ENCODE measurements at regions not wholly inside any gene's neighbourhood (a gene's known extent, or its start where the extent isn't known, plus 50 kb on each side); places are given as distances from the start of the nearest gene placed in this dataset.
"Not testable (repeated sequence)": the region's sequence is repeated elsewhere in the genome, so short reads cannot be mapped to it uniquely, and the experiment has no call there.

DNA sequence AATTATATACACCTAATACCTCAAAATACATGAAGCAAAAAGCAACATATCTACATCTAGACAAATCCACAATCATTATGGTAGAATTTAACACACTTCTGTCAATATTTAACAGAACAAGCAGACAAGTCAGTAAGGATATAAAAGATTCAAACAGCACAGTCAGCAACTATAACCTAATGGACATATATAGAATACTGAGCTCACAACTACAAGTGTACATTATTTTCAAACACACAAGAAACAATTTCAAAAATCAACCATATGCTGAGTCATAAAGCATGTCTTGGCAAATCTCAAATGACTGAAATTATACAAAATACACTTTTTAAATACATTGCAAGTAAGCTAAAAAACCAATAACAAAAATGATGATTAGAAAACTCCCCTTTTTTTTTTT lies 178.0 kb downstream of the TOMM20 start:
- no peak for DNase-seq (ENCODE audit: extremely low read depth in 1 of 11, low read depth in 9 of 11, low spot score in 4 of 11)

DNA sequence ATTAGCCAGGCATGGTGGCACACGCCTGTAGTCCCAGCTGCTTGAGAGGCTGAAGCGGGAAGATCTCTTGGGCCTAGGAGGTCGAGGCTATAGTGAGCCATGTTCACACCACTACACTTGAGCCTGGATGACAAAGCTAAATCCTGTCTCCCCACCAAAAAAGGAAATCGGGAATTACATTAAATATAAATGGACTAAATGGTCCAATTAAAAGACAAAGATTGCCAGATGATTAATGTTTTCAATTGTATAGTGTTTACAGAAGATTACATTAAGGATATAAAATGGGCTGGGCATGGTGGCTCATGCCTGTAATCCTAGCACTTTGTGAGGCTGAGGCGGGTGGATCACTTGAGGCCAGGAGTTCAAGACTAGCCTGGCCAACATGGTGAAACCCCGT lies 179.1 kb downstream of the TOMM20 start:
- not testable (repeated sequence) for DNase-seq (ENCODE audit: extremely low read depth in 1 of 11, low read depth in 9 of 11, low spot score in 4 of 11)

DNA sequence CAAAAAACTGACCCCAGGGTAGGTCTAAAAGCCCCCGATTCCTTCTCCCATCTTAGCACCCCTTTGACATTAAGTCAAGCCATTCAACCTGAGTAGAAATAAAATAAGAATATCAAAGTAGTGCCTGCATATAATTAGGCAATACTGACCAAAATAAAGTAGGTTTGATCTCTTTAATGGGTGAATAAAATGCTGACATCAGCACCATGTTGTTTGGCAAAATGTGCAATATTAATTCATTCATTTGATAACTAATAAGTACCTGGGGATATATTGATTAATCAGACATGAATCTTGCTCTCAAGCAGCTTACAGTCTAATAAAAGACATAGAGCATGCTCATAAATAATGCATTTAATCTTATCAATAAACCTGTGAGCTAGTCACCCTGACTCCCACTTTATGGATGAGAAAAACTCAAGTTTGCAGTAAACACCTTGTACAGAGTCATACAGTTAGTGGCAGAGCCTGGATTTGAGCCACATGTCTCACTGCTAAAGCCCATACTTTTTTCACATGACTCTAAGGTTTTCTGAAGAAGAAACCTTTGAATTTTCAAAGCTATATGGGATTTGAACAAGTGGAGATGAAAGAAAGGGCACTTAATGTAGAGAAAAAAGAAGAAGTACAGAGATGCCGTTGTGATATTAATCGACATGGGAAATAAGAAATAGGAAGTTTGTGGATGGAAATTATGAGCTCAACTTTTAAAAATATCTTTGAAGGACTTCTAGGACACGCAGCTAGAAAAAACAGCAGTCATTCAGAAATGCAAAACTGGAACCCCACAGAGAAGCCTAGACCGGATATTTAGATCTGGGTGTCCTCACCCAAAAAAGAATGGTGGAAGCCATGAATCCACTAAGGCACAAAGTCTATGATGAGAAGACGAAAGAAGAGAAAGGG lies 183.9 kb downstream of the TOMM20 start:
- no peak for DNase-seq (ENCODE audit: extremely low read depth in 1 of 11, low read depth in 9 of 11, low spot score in 4 of 11)

DNA sequence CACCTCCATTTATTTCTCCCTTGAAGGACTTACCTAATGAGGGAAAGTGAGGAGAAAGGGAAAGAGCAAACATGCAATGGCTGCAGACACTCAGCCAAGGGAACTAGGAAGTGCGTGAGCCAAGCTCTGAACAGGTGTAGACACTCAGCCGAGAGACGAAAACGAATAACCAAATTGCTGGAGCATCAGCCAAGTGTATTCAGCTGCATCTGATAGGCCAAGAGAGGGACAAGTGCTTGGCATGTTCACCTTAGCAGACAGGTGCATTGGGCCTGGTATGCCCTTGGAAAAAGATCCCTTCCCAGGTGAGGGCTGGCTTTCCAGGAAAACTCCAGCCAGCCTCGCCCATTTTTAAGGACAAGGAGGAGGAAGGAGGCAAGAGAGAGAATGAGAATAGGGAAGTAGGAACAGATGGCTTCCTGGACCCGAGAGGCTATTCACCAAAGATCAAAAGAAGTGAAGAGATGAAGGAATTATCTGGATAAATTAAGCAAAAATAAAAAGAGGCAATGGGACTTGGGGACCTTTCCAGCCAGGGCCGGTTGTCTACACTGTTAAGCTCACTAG lies 184.7 kb downstream of the TOMM20 start:
- DNase-seq (ENCODE audit: extremely low read depth in 1 of 11, low read depth in 9 of 11, low spot score in 4 of 11), result no peak

DNA sequence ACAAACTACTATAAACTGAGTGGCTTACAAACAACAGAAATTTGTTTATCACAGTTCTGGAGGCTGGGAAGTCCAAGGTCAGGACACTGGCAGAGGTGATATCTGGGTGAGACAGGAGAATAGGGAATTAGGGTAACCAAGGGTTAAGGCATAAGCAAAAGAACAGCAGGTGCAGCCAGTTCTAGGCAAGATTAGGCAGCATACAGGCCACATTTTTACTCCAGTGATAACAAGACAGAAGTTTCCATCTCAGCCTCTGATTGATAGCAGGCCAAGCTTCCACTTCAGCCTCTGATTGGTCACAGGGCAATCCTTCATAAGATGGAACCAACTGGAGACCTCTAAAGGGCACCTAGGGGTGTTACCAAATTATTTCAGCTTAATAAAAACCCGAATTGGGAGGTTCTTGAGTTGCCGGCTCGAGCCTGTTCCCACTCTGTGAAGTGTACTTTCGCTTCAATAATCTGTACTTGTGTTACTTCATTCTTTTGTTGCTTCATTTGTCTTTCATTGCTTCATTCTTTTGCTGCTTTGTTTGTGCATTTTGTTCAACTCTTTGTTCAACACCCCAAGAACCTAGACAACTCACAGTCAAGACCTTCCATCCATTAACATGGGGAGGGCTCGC lies 185.6 kb downstream of the TOMM20 start:
- DNase-seq (ENCODE audit: extremely low read depth in 1 of 11, low read depth in 9 of 11, low spot score in 4 of 11), result no peak

DNA sequence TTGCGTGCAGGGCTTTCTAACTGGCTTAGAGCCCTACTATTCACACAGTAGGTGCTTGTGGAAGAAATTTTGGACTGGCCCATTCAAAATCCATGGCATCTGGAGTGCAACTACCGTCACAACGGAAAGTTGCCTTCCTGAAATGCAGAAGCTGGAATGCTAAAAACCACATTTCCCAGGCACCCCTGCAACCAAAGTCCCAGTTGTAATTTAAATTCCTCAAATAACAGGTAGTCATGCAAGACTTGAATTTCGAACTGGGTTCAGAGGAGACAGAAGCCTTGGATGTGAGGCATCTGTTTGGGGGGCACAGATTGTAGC lies 186.7 kb downstream of the TOMM20 start:
- no peak for DNase-seq (ENCODE audit: extremely low read depth in 1 of 11, low read depth in 9 of 11, low spot score in 4 of 11)

DNA sequence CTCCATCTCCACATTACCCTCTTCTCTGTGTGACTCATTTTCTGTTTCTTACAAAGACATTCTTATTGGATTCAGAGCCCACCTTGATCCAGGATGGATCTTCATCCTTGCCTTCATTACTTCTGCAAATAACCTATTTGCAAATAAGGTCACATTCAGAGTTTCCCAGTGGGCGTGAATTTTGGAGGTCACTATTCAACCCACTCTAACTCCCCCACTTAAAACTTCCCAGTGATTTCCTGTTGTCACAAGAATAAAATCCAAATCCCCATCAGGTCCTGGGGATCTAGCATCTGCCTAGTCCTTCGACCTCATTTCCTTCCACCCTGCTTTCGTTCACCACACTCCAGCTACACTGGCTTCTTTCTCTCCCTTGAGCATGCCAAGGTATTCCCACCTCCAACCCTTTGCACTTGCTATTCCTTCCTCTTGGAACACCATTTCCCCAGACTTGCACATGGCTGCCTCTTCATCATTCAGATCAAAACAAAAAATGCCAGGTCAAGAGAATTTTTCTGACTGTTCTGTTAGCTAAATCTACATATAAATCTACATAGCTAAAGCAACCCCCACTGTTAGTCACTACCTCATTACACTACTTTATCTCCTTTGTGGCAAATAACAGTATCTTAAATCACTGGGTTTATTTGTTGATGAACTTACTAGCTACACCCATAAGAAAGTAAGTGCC lies 187.2 kb downstream of the TOMM20 start:
- no peak for DNase-seq (ENCODE audit: extremely low read depth in 1 of 11, low read depth in 9 of 11, low spot score in 4 of 11)

DNA sequence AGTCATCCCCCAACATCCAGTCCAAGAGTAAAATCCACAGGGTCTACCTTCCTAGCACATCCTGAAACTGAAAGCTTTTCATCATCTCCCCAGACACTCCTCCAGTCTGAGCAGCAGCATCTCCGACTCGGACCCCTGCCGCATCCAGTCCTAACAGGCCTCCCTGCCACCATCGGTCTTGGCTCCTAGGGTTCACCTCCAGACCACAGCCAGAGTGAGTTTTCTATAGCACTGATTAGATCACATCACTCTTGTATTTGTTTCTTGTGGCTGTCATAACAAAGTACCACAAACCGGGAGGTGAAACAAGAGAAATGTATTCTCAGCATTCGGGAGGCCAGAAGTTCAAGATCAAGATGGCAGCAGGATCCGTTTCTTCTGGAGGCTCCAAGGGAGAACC lies 187.8 kb downstream of the TOMM20 start:
- no peak for DNase-seq (ENCODE audit: extremely low read depth in 1 of 11, low read depth in 9 of 11, low spot score in 4 of 11)

DNA sequence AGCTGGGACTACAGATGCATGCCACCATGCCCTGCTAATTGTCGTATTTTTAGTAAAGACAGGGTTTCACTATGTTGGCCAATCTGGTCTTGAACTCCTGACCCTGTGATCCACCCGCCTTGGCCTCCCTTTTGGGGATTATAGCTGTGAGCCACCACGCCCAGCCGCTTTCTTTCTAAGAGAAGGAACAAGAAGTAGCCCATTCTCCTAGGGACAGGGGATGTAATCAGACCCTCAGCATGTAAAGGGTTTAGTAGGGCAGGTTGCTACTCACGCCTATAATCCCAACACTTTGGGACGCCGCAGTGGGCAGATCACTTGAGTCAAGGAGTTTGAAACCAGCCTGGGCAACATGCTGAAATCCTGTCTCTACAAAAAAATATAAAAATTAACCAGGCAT lies 189.7 kb downstream of the TOMM20 start:
- DNase-seq (ENCODE audit: extremely low read depth in 1 of 11, low read depth in 9 of 11, low spot score in 4 of 11), result no peak

DNA sequence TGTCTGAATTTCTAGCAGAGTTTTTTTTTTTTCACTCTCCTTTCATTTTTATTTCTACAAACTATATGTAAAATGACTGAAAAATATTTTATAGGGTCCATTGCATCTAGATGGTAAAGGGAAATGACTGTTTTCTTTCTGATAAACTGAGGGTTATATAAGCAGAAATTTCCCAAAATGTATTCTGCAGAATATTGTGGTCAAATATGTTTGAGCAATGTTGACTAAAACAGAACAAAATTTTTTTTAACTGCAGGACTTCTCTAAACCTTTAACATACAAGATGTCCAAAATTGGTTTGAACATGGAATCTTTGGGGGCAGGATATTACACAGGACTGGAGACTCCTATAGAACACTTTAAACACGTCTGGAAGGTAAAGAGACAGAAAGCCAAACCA lies 190.5 kb downstream of the TOMM20 start:
- no peak for DNase-seq (ENCODE audit: extremely low read depth in 1 of 11, low read depth in 9 of 11, low spot score in 4 of 11)

DNA sequence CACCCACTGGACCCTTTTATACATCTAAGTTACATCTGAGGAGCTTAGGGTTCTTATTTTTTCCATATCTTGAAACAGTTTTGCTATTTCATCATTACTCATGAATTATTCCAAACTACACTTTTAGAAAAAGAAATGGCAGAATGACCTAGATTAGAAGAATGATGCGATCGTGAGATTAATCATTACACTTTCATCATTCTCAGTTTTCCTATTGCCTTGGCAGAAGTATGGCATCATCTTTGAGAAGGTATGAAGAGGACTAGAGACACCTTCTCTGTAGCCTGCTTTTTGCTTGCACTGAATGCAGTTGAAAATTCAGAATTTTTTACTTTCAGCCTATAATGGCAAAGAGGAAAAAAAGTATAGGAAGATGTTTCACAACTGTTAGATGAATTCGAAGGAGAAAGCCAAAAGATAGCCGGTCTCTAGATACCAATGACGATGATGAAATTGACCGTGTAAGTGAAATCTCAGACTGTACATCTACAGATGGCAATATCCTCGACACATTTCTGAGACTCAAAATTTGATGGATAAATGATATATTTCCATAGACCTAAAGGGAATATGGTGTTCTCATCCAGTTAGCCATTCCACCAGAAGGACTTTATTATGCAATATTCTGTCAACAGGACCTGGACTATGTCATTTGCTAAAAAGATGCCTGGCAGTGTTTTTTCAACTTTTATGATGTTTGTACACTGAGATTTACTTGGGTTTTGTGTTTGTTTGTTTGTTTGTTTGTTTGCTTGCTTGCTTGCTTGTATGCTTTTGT lies 191.8 kb downstream of the TOMM20 start:
- DNase-seq (ENCODE audit: extremely low read depth in 1 of 11, low read depth in 9 of 11, low spot score in 4 of 11), result no peak

DNA sequence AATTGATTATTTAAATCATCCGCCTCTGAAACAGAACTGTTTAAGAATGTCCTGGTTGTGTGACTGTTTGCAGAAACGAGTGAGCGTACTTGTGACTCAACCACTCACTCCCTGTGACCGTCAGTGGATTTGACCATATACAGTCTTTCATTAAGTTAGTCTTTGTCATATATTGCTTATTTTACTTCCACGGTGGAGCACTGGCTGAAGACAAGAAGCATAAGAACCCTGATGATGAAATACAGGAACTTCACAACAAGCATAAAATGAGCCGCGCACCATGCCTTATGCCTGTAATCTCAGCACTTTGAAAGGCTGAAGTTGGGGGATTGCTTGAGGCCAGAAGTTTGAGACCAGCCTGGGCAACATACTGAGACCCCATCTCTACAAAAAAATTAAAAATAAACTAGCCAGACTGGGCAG lies 194.0 kb downstream of the TOMM20 start:
- no peak for DNase-seq (ENCODE audit: extremely low read depth in 1 of 11, low read depth in 9 of 11, low spot score in 4 of 11)

DNA sequence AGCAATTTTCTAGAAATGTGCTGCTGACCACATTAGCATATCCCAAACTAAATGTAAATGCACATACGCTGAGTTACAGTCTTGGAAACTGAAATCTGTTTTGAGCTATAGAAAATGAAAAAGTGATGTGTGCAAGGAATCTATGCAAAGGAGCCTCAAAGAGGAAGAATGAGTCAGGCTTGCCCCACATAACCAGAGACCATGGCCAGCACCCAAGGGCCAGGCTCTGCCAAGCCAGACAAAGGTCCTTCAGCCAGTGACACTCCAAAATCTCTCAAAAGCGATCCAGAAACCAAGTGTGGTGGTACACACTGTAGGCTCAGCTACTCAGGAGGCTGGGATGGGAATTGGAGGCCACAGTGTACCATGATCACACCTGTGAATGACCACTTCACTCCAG lies 195.2 kb downstream of the TOMM20 start:
- DNase-seq (ENCODE audit: extremely low read depth in 1 of 11, low read depth in 9 of 11, low spot score in 4 of 11), result no peak

DNA sequence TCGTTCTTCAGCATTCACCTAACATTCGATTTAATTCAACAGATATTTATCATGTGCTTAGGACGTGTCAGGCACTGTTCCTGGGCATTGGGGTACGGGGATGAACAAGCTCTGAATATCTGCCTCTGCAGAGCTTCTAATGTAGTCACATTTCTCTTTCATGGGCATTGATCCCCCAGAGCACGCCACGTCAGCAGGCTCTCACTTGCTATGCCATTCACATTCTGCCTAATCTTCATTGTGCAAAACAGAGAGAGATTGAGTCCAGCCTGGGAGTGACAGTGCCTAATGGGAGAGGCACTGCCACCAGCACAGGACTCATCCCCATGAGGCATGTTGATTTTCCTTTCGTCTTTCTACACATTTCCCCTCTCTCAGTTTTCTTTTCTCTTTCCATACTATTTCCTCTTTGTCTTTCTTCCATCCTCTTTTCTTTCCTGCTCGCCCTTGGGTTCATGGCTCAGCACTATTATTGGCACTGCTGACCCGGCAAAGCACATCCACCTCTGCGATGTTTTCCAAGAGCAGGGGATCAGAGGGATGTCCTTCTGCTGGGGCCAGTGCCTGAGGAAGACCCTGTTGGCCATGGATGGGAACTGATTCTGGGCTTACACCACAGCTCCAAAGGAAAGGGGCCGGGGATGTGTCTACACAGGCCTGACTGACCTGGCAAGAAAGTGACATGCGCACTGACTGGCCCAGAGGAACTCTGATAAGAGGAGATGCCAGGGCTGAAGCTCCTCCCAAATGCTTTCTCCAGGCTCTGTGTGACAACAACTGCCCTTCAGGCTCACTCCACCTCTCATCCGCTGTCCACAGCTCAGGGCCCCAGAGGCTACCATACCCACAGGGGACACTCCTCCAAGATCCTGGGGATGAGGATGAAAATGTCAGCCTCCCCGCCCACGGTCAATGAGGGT lies 195.9 kb downstream of the TOMM20 start:
- DNase-seq (ENCODE audit: extremely low read depth in 1 of 11, low read depth in 9 of 11, low spot score in 4 of 11), result no peak

DNA sequence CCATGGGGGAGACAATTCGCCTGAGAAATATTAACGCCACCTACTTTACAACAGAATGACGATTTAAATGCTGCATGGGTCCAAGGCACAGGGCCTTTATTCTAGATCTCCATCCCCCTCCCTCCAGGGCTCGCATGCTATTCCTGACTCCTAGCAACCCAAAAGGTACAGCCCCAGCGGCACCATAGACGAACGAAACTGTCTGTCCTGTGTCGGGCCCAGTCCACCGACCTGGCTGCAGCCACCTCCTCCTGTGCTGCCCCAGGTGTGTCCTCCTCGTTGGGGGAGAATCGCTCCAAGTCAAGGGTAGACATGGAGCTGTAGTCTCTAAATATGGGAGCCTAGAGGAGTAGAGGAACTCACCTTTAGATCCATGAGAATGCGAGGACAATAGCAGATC lies 196.5 kb downstream of the TOMM20 start:
- no peak for DNase-seq (ENCODE audit: extremely low read depth in 1 of 11, low read depth in 9 of 11, low spot score in 4 of 11)

DNA sequence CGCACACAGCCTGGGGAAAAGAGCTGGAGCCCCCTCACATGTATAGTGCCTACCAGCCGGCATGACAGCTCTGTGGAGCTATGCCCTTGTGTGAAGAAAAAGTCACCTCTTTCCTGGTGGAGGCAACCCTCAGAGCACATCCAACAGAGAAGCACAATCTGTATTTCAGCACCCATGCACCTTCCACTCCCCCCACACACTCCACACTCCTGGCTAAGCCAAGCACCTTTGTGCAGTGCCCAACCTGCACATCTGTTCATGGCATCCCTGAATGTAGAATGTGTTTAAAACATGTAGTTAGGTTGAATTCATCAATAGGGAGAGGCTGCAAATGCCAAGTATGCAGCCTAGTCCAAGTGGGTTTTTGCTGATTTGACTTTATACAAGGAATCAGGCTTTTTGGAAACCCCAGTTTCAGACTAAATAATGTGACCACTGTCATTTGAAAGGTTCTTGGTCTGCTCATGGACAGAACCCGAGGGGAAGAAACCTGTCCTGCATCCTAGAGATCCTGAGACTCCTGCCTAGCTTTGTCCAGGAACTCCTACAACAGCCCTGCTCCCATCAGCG lies 197.1 kb downstream of the TOMM20 start:
- DNase-seq (ENCODE audit: extremely low read depth in 1 of 11, low read depth in 9 of 11, low spot score in 4 of 11), result no peak

DNA sequence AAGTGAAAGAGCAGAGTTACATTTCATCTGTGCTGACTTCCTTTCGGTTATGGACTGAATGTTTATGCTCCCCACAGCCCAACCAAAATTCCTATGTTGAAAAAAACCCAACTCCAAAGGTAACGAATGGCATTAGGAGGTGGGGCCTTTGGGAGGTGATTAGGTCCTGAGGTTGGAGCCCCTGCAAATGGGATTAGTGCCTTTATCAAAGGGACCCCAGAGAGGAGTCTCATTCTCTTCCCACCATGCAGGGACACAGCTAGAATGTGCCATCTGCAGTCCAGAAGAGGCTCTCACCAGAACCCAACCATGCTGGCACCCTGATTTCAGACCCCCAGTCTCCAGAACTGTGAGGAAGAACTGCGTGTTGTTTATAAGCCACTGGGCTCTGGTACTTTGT lies 199.3 kb downstream of the TOMM20 start:
- DNase-seq (ENCODE audit: extremely low read depth in 1 of 11, low read depth in 9 of 11, low spot score in 4 of 11), result no peak

DNA sequence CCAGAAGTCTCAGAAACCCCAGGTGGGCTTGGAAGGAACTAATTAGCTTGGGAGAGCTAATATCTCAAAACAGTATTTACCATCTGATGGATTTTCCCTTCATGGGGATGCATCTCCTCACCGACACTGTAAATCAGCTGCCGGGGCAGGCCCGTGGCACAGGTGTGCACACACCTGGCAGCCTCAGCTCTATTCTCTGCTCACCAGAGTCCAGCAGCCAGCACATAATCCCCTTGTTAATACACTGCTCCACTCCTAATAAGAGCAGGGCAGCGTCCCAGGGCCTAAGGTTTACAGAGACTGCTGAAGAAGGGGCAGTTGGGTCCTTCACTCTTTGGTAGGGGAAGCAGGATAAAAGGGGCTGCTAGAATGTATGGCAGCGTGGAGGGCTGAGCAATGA lies 200.0 kb downstream of the TOMM20 start:
- DNase-seq (ENCODE audit: extremely low read depth in 1 of 11, low read depth in 9 of 11, low spot score in 4 of 11), result no peak
